D721Med (cell line): ENCODE measurements at regions not wholly inside any gene's neighbourhood (a gene's known extent, or its start where the extent isn't known, plus 50 kb on each side); places are given as distances from the start of the nearest gene placed in this dataset.
A peak's percentile ranks its signal among the peaks of the same experiment; 100 is the strongest.

ENCODE experiments used
- DNase-seq: peaks from one replicate; pipeline ENCODE4 v3.0.0; 2011; ENCODE audit warnings: low spot score; ENCODE audit not compliant: insufficient read length
- FAIRE-seq: peaks from 2 replicates; lab custom pipeline; 2011; peaks lifted over from hg19 to GRCh38; lab: Jason Lieb, UNC
- CTCF ChIP-seq: IDR thresholded peaks from 2 replicates; pipeline ENCODE4 v1.5.1; 2012; ENCODE audit warnings: mild to moderate bottlenecking, control low read depth; ENCODE audit not compliant: insufficient read depth; ENCODE audit errors: missing control alignments

DNA sequence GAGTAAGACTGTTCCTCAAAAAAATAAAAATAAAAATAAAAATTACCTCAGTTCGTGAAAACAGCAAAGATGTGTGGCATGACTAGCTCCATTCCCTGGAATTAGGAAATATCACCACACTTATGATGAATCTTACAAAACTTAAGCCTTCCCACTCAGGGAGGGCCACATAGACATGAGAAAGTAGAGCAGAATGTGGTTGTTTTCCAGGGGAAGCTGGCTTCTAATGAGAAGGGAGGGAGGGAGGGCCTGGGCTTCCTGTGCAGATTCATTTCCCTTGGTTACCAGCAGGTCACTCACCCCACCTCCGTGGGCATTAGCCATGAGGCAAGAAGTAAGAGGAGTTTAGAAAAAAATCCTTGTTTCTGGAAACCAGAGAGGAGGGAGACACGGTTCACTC, 95.9 kb upstream of the RMDN2 start:
- no peak for TF ChIP-seq CTCF
- FAIRE-seq (no peak), DNase-seq (no peak)

GRCh38 chr2:37829616-37830395, 95.3 kb upstream of the RMDN2 start:
- no peak for TF ChIP-seq CTCF
- no peak for DNase-seq
- no peak for FAIRE-seq

GRCh38 chr2:37830636-37831035, 94.5 kb upstream of the RMDN2 start:
- DNase-seq (no peak), FAIRE-seq (no peak)
- no peak for TF ChIP-seq CTCF

GRCh38 chr2:37831081-37831780, 93.9 kb upstream of the RMDN2 start:
- no peak for FAIRE-seq
- TF ChIP-seq CTCF, result no peak
- no peak for DNase-seq

DNA sequence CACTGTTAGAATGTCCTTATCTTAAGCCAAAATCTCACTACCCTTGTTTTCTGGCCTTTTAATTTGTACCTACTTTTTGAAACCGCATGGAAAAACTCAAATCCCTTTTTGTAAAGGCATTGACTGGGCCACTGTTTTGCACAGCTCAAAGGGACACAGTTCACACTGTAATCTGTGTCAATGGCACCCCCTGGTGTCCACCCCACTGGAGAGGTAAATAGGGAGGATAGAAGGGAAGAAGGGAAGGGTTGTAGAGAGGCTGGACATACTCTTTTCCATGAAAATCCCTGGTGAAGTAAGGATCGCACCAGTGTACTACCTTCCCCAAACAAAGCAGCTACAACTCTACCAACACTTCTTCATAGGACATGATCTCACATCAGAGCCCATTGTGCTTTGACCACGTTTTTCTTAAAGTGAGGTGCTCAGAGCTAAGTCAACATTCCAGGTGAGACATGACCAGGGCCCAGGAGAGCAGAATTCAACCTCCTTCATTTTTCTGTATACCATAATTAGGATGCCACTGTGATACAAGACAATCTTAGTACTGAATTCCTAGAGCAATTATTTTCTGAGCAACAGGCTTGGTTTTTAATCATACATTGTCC, 92.4 kb upstream of the RMDN2 start:
- peak; percentile 98 for TF ChIP-seq CTCF
- FAIRE-seq (peak; percentile 16), DNase-seq (peak; percentile 63)

DNA sequence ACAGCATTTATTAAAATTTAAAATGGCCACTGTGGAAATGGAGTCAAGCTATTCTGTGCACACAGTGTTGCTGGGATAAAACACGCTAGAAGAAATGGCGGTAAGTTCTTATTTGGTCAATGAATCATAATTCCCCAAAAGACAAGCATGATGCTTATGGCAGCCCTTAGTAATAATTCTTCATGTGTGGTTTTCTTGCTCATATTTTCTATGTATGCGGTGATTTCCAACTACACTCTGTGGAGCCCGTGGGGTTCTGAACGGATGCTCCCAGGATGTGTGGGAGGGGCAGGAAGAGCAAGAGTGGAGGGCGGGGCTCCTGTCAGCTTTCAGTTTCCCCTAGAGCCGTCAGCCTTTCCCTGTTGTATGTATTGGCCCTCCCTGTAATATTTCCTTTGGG, 91.7 kb upstream of the RMDN2 start:
- no peak for TF ChIP-seq CTCF
- DNase-seq, result no peak
- FAIRE-seq, result no peak
